ENCODE measurements at regions not wholly inside any gene's neighbourhood (a gene's known extent, or its start where the extent isn't known, plus 50 kb on each side); places are given as distances from the start of the nearest gene placed in this dataset.
"Not testable (repeated sequence)": the region's sequence is repeated elsewhere in the genome, so short reads cannot be mapped to it uniquely, and the experiment has no call there.

DNA sequence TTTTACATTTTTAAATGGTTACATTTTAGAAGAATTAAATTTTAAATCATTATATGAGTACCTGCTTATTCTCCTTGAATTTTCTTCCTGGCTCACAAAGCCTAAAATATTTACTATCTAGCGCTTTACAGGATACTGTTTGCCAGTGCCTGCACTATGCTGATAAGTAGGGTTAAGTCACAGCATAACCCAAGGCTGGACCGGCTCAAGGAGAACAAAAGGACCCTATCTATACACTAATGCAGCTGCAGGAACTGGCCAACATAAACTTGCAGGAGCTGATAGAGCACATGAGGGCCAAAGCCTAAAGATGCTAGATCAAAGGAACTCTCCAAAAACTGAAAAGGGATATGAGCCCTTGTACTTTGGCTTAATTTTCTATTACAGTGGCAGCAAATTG lies 1086.9 kb upstream of the TMPRSS15 start:
- Histone ChIP-seq H3K27ac (no peak overlapping the region), H3K36me3 (no peaks in the 10 kb centered on the region), H3K4me1 (no peaks in the 10 kb centered on the region), H3K27me3 (replicated peaks in 1 of 7) (no peaks in the 10 kb centered on the region), H3K4me3 (no peak overlapping the region), H3K9me3 (peaks cover 0 to 14% (median 6%) of the 10 kb centered on the region in 8 donors)
- no peak for DNase-seq
- intact Hi-C loops (cut with DNase I; ENCODE audit: low total_unique reads): no loop called here
- TF ChIP-seq, protein P1, sequence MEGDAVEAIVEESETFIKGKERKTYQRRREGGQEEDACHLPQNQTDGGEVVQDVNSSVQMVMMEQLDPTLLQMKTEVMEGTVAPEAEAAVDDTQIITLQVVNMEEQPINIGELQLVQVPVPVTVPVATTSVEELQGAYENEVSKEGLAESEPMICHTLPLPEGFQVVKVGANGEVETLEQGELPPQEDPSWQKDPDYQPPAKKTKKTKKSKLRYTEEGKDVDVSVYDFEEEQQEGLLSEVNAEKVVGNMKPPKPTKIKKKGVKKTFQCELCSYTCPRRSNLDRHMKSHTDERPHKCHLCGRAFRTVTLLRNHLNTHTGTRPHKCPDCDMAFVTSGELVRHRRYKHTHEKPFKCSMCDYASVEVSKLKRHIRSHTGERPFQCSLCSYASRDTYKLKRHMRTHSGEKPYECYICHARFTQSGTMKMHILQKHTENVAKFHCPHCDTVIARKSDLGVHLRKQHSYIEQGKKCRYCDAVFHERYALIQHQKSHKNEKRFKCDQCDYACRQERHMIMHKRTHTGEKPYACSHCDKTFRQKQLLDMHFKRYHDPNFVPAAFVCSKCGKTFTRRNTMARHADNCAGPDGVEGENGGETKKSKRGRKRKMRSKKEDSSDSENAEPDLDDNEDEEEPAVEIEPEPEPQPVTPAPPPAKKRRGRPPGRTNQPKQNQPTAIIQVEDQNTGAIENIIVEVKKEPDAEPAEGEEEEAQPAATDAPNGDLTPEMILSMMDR (IDR thresholded peaks at IDR 0.05 in 8 of 11, conservative IDR thresholded peaks at IDR 0.05 in 3 of 11): no peak
- TF ChIP-seq POLR2A (IDR thresholded peaks at IDR 0.05) (no peak), POLR2AphosphoS5 (IDR thresholded peaks at IDR 0.05) (no peak)
- WGBS, 5 donors: 30 to 80% (median 38%) methylated on average over 2 of the region's 2 CpGs

DNA sequence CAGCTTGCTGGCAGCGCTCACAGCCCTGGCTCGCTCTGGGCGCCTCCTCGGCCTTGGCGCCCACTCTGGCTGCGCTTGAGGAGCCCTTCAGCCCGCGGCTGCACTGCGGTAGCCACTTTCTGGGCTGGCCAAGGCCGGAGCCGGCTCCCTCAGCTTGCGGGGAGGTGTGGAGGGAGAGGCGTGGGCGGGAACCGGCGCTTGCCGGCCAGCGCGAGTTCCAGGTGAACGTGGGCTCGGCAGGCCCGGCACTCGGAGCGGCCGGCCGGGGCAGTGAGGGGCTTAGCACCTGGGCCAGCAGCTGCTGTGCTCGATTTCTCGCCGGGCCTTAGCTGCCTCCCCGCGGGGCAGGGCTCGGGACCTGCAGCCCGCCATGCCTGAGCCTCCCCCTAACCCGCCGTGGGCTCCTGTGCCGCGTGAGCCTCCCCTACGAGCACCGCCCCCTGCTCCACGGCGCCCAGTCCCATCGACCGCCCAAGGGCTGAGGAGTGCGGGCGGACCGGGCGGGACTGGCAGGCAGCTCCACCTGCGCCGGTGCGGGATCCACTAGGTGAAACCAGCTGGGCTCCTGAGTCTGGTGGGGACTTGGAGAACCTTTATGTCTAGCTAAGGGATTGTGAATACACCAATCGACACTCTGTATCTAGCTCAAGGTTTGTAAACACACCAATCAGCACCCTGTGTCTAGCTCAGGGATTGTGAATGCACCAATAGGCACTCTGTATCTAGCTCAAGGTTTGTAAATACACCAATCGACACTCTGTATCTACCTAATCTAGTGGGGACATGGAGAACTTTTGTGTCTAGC lies 1090.1 kb upstream of the TMPRSS15 start:
- H3K4me3 ChIP-seq; H3K27ac ChIP-seq; H3K4me1 ChIP-seq; intact Hi-C loops (cut with DNase I; ENCODE audit: low total_unique reads); H3K27me3 ChIP-seq (replicated peaks in 1 of 7); H3K36me3 ChIP-seq: not testable (repeated sequence)
- H3K9me3 ChIP-seq: peaks cover 0 to 14% (median 6%) of the 10 kb centered on the region in 8 donors
- DNase-seq: peak; percentile 66
- 94 to 97% (median 95%) methylated on average over 39 to 52 of the region's 52 CpGs for WGBS, 5 donors

DNA sequence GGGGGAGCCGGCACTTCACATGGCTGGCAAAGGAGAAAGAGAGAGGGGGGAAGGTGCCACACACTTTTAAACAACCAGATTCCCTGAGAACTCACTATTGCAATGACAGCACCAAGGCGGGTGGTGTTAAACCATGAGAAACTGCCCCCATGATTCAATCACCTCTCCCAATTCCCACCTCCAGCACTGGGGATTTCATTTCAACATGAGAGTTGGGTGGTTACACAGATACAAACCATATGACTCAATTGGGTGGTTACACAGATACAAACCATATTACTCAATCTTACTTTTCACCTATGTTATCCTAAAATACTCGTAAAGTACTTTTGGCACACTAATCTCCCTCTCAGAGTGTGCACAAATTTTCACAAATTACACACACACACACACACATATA lies 1097.5 kb upstream of the TMPRSS15 start:
- Histone ChIP-seq H3K4me1 (no peaks in the 10 kb centered on the region), H3K4me3 (no peak overlapping the region), H3K36me3 (no peaks in the 10 kb centered on the region), H3K9me3 (peaks cover 0 to 14% (median 0%) of the 10 kb centered on the region in 8 donors), H3K27me3 (replicated peaks in 1 of 7) (no peaks in the 10 kb centered on the region), H3K27ac (no peak overlapping the region)
- intact Hi-C loops (cut with DNase I; ENCODE audit: low total_unique reads): no loop called here
- 81 to 94% (median 89%) methylated on average over 3 of the region's 3 CpGs for WGBS, 5 donors
- TF ChIP-seq POLR2A (IDR thresholded peaks at IDR 0.05): no peak
- no peak for TF ChIP-seq POLR2AphosphoS5 (IDR thresholded peaks at IDR 0.05)
- no peak for DNase-seq

DNA sequence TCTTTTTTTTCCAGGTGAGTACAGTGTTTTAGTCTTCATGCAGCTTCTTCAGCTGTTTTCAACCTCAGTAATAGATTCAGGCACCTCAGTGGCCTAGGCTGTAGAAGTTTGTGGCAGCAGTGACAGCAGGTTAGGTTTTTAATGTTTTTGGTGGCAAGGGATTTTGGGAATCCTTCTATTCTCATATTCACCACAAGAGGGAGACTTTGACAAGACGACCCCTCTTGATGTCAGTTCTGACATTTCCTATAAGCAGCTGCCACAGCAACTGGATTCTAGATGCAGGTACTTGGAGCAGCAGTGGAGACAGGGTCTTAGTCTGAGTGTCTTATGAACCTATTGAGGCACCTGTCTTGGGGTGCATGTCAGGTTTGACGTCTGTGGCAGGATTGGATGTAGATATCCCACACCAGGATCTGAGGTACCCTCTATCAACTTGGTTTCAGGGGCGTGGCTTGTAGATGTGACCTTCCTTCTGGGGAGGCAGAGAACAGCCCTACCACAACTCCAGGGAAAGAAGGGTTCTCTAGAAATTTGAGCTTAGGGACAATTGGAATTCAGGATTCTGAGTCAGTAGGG lies 1104.2 kb upstream of the TMPRSS15 start:
- Histone ChIP-seq H3K4me3 (no peak overlapping the region), H3K4me1 (no peaks in the 10 kb centered on the region), H3K36me3 (no peaks in the 10 kb centered on the region), H3K27me3 (replicated peaks in 1 of 7) (no peaks in the 10 kb centered on the region), H3K9me3 (peaks cover 0 to 31% (median 10%) of the 10 kb centered on the region in 8 donors), H3K27ac (no peak overlapping the region)
- WGBS, 5 donors: 59 to 87% (median 74%) methylated on average over 3 of the region's 3 CpGs
- intact Hi-C loops (cut with DNase I; ENCODE audit: low total_unique reads): no loop called here
- no peak for DNase-seq
- TF ChIP-seq POLR2AphosphoS5 (IDR thresholded peaks at IDR 0.05): no peak
- TF ChIP-seq, protein P1 (IDR thresholded peaks at IDR 0.05 in 8 of 11, conservative IDR thresholded peaks at IDR 0.05 in 3 of 11): no peak
- TF ChIP-seq POLR2A (IDR thresholded peaks at IDR 0.05): no peak

DNA sequence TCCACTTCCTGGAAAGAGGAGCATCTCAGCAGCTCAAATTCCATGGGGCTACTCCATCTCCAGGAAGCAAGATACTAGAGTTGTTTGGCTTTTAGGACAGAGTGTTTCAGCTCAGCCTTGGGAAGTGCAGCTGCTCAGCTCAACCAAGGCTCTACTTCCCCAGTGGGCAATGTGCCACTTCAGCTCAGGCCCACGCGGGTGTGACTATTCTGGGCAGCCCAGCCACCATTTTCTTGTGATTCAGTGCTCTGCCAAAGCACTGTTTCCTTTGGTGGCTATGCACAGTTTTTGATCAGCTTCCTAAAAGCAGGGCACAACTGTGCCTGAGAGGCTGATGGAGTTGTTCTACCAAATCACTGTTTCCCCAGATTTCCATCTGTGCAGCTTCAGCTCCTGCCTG lies 1104.9 kb upstream of the TMPRSS15 start:
- DNase-seq: no peak
- Histone ChIP-seq H3K9me3 (peaks cover 0 to 37% (median 10%) of the 10 kb centered on the region in 8 donors), H3K27ac (no peak overlapping the region), H3K4me3 (no peak overlapping the region), H3K4me1 (no peaks in the 10 kb centered on the region), H3K27me3 (replicated peaks in 1 of 7) (no peaks in the 10 kb centered on the region), H3K36me3 (no peaks in the 10 kb centered on the region)
- WGBS, 5 donors: 79 to 91% (median 83%) methylated on average over 2 of the region's 2 CpGs; no CpG with 5 or more reads in 1 of the 5 donors
- intact Hi-C loops (cut with DNase I; ENCODE audit: low total_unique reads): no loop called here
- TF ChIP-seq, protein P1 (IDR thresholded peaks at IDR 0.05 in 8 of 11, conservative IDR thresholded peaks at IDR 0.05 in 3 of 11): no peak
- no peak for TF ChIP-seq POLR2A (IDR thresholded peaks at IDR 0.05)
- no peak for TF ChIP-seq POLR2AphosphoS5 (IDR thresholded peaks at IDR 0.05)
